ENCODE measurements at regions not wholly inside any gene's neighbourhood (a gene's known extent, or its start where the extent isn't known, plus 50 kb on each side); places are given as distances from the start of the nearest gene placed in this dataset.
"Not testable (repeated sequence)": the region's sequence is repeated elsewhere in the genome, so short reads cannot be mapped to it uniquely, and the experiment has no call there.

DNA sequence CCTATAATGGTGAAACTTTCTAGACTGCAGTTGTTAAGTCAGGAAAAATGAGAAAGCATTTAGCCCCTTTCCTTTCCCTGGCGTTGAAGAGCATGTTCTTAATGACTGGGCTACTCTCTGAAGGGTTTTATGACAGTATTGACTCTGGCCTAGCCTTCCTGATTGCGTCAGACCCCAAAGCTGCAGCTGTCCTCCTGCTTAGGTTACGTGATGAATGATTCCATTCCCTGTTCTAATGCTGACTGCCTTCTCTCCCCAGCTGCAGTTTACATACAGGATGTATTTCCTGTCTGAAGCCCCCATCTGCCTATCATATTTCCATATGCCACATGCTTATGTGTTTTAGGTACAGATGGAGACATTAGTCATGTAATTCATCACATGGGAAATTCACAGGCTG lies 105.8 kb upstream of the EGFL6 start:
- H3K27ac Mint-ChIP-seq (ENCODE audit: unreplicated experiment): peak overlapping the region; percentile 86
- peaks cover 14% of the 10 kb centered on the region for H3K9me3 Mint-ChIP-seq
- peaks cover 3% of the 10 kb centered on the region for H3K36me3 Mint-ChIP-seq (ENCODE audit: low read depth)
- no peaks in the 10 kb centered on the region for H3K27me3 Mint-ChIP-seq (ENCODE audit: low read depth)
- TF ChIP-seq, protein P1, sequence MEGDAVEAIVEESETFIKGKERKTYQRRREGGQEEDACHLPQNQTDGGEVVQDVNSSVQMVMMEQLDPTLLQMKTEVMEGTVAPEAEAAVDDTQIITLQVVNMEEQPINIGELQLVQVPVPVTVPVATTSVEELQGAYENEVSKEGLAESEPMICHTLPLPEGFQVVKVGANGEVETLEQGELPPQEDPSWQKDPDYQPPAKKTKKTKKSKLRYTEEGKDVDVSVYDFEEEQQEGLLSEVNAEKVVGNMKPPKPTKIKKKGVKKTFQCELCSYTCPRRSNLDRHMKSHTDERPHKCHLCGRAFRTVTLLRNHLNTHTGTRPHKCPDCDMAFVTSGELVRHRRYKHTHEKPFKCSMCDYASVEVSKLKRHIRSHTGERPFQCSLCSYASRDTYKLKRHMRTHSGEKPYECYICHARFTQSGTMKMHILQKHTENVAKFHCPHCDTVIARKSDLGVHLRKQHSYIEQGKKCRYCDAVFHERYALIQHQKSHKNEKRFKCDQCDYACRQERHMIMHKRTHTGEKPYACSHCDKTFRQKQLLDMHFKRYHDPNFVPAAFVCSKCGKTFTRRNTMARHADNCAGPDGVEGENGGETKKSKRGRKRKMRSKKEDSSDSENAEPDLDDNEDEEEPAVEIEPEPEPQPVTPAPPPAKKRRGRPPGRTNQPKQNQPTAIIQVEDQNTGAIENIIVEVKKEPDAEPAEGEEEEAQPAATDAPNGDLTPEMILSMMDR (conservative IDR thresholded peaks at IDR 0.05): no peak
- no peak overlapping the region for H3K4me3 Mint-ChIP-seq
- DNase-seq (ENCODE audit: low read depth, low spot score): no peak
- H3K4me1 Mint-ChIP-seq: peaks cover 11% of the 10 kb centered on the region

DNA sequence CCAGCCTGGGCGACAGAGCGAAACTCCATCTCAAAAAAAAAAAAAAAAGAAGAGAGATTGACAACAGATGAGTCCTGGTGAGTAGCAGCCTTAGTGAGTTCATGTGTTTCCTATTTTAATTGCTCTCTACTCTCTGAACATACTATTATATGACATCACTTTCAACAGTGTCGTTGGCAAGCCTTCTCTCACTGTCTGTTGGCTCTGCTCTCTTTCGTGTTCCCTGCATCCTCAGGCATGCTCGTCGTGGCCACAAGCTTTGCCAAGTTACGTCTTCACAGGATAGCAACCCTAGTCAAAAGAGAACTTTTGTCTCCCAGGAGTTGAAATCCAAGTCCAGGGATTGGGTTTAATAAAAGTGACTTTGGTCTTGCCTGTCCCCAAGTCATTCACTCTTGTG lies 117.1 kb upstream of the EGFL6 start:
- H3K27ac Mint-ChIP-seq (ENCODE audit: unreplicated experiment): no peak overlapping the region

DNA sequence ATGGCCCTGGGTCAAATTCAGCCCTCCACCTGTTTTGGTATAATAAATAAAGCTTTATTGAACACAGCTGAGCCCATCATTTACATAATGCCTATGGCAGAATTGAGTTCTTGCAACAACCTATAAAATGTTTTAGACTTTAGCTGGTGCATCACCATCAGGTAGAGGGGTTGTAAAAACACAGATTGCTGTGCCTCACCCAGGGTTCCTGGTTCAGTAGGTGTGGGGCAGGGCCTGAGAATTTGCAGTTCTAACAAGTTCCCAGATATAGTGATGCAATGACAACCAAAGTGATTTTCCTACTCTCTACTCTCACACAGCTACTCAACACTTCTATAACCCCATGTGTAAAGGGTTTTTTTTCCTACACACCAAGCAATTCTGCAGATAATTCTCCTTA lies 120.0 kb upstream of the EGFL6 start:
- Mint-ChIP-seq H3K4me1 (no peaks in the 10 kb centered on the region), H3K4me3 (no peak overlapping the region), H3K36me3 (ENCODE audit: low read depth) (peaks cover 3% of the 10 kb centered on the region), H3K27me3 (ENCODE audit: low read depth) (no peaks in the 10 kb centered on the region), H3K9me3 (peaks cover 8% of the 10 kb centered on the region), H3K27ac (ENCODE audit: unreplicated experiment) (no peak overlapping the region)
- no peak for DNase-seq (ENCODE audit: low read depth, low spot score)
- TF ChIP-seq, protein P1 (conservative IDR thresholded peaks at IDR 0.05): no peak

More for the DNA sequence above, 117.1 kb upstream of the EGFL6 start:
- Mint-ChIP-seq H3K36me3 (ENCODE audit: low read depth) (no peaks in the 10 kb centered on the region), H3K27me3 (ENCODE audit: low read depth) (no peaks in the 10 kb centered on the region), H3K4me1 (peaks cover 4% of the 10 kb centered on the region), H3K9me3 (peaks cover 6% of the 10 kb centered on the region), H3K4me3 (no peak overlapping the region)
- TF ChIP-seq, protein P1 (conservative IDR thresholded peaks at IDR 0.05): no peak
- DNase-seq (ENCODE audit: low read depth, low spot score): no peak

DNA sequence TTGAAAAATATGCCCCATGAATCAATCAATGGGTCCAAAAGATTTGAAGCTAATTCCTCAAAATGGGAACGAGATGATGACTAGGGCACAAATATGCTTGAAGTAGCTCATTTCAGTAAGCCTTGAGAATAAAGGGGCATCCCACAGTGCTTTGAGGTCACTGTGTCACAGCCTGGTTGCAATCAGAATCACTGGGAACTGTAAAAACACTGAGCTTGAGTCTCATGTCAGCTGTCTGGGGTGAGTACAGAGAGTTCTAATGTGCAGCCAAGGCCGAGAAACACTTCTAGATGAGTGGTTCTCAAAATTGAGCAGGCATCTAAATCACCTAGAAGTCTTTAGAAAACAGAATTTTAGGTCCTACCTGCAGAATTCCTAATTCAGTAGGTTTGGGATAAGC lies 120.5 kb upstream of the EGFL6 start:
- peaks cover 4% of the 10 kb centered on the region for H3K36me3 Mint-ChIP-seq (ENCODE audit: low read depth)
- DNase-seq (ENCODE audit: low read depth, low spot score): no peak
- H3K27ac Mint-ChIP-seq (ENCODE audit: unreplicated experiment): no peak overlapping the region
- no peaks in the 10 kb centered on the region for H3K4me1 Mint-ChIP-seq
- no peak overlapping the region for H3K4me3 Mint-ChIP-seq
- TF ChIP-seq, protein P1 (conservative IDR thresholded peaks at IDR 0.05): no peak
- no peaks in the 10 kb centered on the region for H3K27me3 Mint-ChIP-seq (ENCODE audit: low read depth)
- peaks cover 11% of the 10 kb centered on the region for H3K9me3 Mint-ChIP-seq

DNA sequence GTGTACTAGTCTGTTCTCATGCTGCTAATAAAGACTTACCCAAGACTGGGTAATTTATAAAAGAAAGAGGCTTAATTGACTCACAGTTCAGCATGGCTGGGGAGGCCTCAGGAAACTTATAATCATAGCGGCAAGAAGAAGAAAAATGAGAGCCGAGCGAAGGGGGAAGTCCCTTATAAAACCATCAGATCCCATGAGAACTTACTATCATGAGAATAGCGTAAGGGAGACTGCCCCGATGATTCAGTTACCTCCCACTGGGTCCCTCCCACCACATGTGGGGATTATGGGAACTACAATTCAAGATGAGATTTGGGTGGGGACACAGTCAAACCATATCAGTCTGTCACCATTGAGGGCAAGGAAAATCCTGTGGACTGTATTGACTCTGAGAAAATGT lies 121.8 kb upstream of the ATXN3L start:
- peaks cover 20% of the 10 kb centered on the region for H3K9me3 Mint-ChIP-seq
- not testable (repeated sequence) for H3K27me3 Mint-ChIP-seq (ENCODE audit: low read depth); H3K4me3 Mint-ChIP-seq; DNase-seq (ENCODE audit: low read depth, low spot score); H3K4me1 Mint-ChIP-seq; H3K36me3 Mint-ChIP-seq (ENCODE audit: low read depth); H3K27ac Mint-ChIP-seq (ENCODE audit: unreplicated experiment)

DNA sequence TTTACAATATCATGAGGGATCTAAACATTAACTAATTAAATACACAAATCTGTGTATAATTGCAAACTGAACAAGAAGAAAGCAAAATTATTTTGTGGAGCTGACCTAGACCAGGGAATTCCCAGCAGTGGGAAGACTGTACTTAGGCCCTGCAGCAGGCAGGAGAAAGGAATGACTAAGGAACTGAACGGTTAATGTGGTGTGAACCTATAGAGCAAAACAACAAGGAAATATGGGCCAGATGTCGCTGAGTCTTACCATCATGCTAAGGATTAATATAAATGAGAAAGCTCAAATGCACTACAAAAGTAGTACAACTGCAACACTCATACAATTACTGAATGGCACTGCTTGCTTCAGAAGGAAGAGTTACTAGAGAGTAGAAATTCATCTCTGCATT lies 120.3 kb upstream of the ATXN3L start:
- no peaks in the 10 kb centered on the region for H3K27me3 Mint-ChIP-seq (ENCODE audit: low read depth)
- H3K36me3 Mint-ChIP-seq (ENCODE audit: low read depth): peaks cover 9% of the 10 kb centered on the region
- no peaks in the 10 kb centered on the region for H3K4me1 Mint-ChIP-seq
- H3K9me3 Mint-ChIP-seq: peaks cover 17% of the 10 kb centered on the region
- H3K27ac Mint-ChIP-seq (ENCODE audit: unreplicated experiment): no peak overlapping the region
- no peak overlapping the region for H3K4me3 Mint-ChIP-seq
- TF ChIP-seq, protein P1 (conservative IDR thresholded peaks at IDR 0.05): no peak
- no peak for DNase-seq (ENCODE audit: low read depth, low spot score)

All from neural crest cell (in vitro differentiated cells).